Stimulated activated effector memory CD8-positive, alpha-beta T cell treated with anti-CD3 and anti-CD28 coated beads, Interleukin-12 subunit alpha, Interleukin-12 subunit beta, amount 100 ng/mL, for 72 hours (primary cell): ENCODE measurements at regions not wholly inside any gene's neighbourhood (a gene's known extent, or its start where the extent isn't known, plus 50 kb on each side); places are given as distances from the start of the nearest gene placed in this dataset.
A peak's percentile ranks its signal among the peaks of the same experiment; 100 is the strongest.

Experiments
- ATAC-seq: fragments of 150-1000 bp; cut with Tn5 transposase; 2 replicates; pipeline ENCODE4 v1.10.0; 2021
- DNase-seq, 2 donors: peaks; one replicate each; pipeline ENCODE4 v3.0.0; 2021 to 2022; ENCODE audit warnings: low spot score in 2 of 2
- H3K27ac Mint-ChIP-seq: one replicate; pipeline ENCODE4 v1.8.0; 2022; ENCODE audit warnings: mild to moderate bottlenecking, mixed read lengths
- H3K36me3 Mint-ChIP-seq: one replicate; pipeline ENCODE4 v1.8.0; 2022; ENCODE audit warnings: mild to moderate bottlenecking, mixed read lengths
- H3K4me1 Mint-ChIP-seq: one replicate; pipeline ENCODE4 v1.8.0; 2022; ENCODE audit warnings: mixed read lengths
- H3K4me3 Mint-ChIP-seq: one replicate; pipeline ENCODE4 v1.8.0; 2022; ENCODE audit warnings: mild to moderate bottlenecking, mixed read lengths
- H3K9me3 Mint-ChIP-seq: one replicate; pipeline ENCODE4 v1.8.0; 2022; ENCODE audit warnings: mixed read lengths

DNA sequence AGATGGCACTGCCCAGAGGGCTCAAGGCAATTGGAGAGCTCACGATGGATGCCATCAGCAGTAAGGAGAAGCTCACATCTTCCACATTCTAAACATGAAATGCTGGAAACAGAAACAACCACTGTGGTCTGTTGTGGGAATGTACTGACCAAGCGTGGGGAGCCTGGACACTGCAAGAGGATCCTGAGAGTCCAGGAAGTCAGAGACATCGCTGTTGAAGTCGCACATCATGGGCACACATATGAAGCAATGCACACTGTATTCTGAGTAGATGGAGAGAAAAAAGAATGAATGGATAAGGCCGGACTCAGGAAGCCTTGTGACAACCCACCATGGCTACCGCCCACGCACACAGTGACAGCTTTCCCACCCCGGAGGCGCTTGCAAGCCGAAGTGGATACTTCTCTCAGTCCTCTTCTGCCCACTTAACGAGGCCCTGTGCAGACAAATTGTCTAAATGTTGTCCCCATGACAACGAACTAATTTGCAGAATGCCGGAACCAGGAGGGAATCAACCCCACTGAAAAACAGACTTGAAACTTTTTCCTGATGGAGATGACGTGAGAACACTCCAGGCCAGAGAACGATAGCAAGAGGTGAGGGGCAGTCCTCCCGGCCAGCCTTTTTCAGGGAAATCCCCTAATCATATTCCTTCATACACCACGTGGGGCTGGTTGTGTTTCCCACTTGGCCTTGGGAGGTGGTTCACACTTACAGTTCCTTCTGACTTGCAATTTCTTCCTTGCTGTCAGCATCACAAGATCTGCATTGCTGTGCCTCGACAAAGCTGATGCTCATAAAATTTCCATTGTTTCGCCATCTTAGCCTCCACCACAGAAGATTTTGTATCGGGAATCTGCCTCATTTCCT is 109.6 kb upstream of the SERP2 start:
- H3K27ac Mint-ChIP-seq = no peak overlapping the region
- no peak overlapping the region for H3K4me3 Mint-ChIP-seq
- H3K9me3 Mint-ChIP-seq = no peaks in the 10 kb centered on the region
- H3K36me3 Mint-ChIP-seq = no peaks in the 10 kb centered on the region
- no peak for ATAC-seq
- peaks cover 15% of the 10 kb centered on the region for H3K4me1 Mint-ChIP-seq
- no peak for DNase-seq

DNA sequence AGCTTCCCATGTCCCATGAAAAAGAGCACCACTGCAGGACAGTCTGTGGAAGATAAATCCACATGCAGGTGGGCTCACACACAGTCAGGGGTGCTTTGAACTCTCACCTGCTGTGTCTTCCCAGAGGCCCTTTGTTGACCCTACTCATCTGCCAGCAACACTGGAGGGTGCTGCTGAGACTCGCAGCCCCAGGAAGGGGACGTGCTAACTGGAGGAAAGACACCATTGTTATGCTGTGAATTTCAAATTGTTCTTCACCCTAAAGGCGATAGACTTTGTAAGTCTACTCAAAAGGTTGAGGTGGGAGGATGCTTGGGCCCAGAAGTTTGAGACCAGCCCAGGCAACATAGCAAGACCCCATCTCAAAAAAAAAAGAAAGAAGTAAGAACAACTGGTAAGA is 107.3 kb upstream of the SERP2 start:
- DNase-seq = no peak
- H3K9me3 Mint-ChIP-seq = no peaks in the 10 kb centered on the region
- no peaks in the 10 kb centered on the region for H3K4me1 Mint-ChIP-seq
- H3K36me3 Mint-ChIP-seq = no peaks in the 10 kb centered on the region
- H3K4me3 Mint-ChIP-seq = no peak overlapping the region
- H3K27ac Mint-ChIP-seq = no peak overlapping the region
- ATAC-seq = no peak

- Mint-ChIP-seq H3K27ac (no peak overlapping the region), H3K36me3 (no peaks in the 10 kb centered on the region)
- ATAC-seq = no peak
These were observed 106.9 kb upstream of the SERP2 start for GRCh38 chr13:44266772-44267171.

DNA sequence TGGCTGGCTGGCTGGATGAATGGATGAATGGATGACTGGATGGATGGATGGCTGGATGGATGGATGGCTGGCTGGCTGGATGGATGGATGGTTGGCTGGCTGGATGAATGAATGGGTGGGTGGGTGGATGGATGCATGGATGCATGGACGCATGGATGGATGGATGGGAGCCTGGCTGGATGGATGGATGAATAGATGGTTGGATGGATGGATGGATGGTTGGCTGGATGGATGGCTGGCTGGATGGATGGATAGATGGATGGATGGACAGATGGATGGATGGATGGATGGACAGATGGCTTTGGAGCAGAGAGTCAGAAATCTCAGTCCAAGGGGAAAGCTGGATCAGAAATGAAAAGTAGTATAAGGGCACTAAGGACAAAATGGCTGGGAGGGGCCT is 106.4 kb upstream of the SERP2 start:
- DNase-seq = no peak
- Mint-ChIP-seq H3K9me3 (no peaks in the 10 kb centered on the region), H3K27ac (no peak overlapping the region), H3K4me1 (no peaks in the 10 kb centered on the region), H3K4me3 (no peak overlapping the region), H3K36me3 (no peaks in the 10 kb centered on the region)
- no peak for ATAC-seq

More at GRCh38 chr13:44266772-44267171, 106.9 kb upstream of the SERP2 start:
- no peak for DNase-seq
- Mint-ChIP-seq H3K4me3 (no peak overlapping the region), H3K4me1 (no peaks in the 10 kb centered on the region), H3K9me3 (no peaks in the 10 kb centered on the region)

GRCh38 chr13:44267980-44268379 is 105.6 kb upstream of the SERP2 start:
- ATAC-seq = no peak

DNA sequence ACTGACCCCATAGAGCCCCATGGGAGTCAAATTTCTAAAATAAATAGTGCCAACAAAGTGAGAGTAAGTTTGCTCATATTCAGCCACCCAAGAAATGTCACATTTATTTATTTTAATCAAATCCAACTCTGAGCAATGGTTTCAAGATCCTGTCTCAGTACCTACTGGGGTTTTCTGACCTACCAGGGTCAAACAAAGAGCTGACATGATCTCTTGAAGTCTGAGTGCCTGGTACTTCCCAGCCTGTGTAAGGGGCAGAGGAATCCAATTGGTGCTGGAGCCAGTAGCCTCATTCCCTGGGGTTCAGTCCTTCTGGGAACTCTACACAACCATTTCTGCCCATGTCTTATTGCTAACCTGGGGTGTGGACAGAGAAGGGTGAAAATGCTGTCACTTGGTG is 104.6 kb upstream of the SERP2 start:
- ATAC-seq = peak; percentile 51
- peaks cover 7% of the 10 kb centered on the region for H3K4me1 Mint-ChIP-seq
- no peak overlapping the region for H3K27ac Mint-ChIP-seq
- DNase-seq = no peak
- no peaks in the 10 kb centered on the region for H3K36me3 Mint-ChIP-seq
- no peaks in the 10 kb centered on the region for H3K9me3 Mint-ChIP-seq
- H3K4me3 Mint-ChIP-seq = no peak overlapping the region

More at GRCh38 chr13:44267980-44268379, 105.6 kb upstream of the SERP2 start:
- no peaks in the 10 kb centered on the region for H3K36me3 Mint-ChIP-seq
- DNase-seq = no peak
- no peak overlapping the region for H3K4me3 Mint-ChIP-seq
- H3K27ac Mint-ChIP-seq = no peak overlapping the region
- no peaks in the 10 kb centered on the region for H3K4me1 Mint-ChIP-seq
- no peaks in the 10 kb centered on the region for H3K9me3 Mint-ChIP-seq

- no peaks in the 10 kb centered on the region for H3K36me3 Mint-ChIP-seq
- no peak overlapping the region for H3K4me3 Mint-ChIP-seq
- no peak for ATAC-seq
- H3K9me3 Mint-ChIP-seq = no peaks in the 10 kb centered on the region
- no peak for DNase-seq
- H3K4me1 Mint-ChIP-seq = peaks cover 19% of the 10 kb centered on the region
- H3K27ac Mint-ChIP-seq = no peak overlapping the region
These were observed 103.5 kb upstream of the SERP2 start for GRCh38 chr13:44270150-44270549.

DNA sequence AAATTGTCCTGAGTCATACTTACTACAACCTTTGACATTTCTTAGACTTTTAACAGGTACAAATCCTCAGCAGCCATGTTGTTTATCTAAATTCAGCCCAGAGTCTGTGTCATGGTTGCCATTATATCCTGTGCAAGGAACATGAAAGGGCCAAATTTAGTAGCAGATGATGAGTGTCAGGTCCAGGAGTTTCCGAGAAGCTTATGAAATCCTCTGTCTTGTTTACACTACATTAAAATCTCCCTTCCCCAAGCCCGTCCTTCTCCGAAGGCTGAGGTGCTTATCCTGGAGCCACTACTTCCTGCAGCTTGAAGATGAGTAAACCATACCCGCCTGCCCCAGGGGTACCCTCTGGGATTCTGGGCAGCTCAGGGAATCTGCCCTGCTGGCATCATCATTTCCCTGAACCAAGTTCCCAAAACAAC is 102.6 kb upstream of the SERP2 start:
- DNase-seq = no peak
- Mint-ChIP-seq H3K9me3 (no peaks in the 10 kb centered on the region), H3K36me3 (no peaks in the 10 kb centered on the region), H3K27ac (no peak overlapping the region), H3K4me3 (no peak overlapping the region), H3K4me1 (peaks cover 24% of the 10 kb centered on the region)
- no peak for ATAC-seq

DNA sequence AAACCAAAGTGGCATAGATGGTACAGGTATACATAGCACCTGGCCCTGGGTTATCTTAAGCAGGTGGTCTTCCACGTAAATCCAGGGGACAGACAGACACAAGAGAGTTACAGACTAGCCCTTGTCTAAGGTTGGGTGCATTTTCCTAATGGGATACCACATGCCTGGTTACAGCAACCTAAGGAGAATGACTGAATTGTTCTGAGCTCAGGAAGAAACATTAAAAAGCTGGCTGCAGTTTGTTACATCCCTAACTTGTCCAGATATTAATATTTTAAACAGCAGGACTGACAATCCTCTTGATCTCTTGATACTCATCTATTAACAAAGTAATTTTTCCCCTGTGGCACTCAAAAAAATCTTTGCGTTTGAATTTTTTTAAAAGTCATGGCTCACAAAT is 102.2 kb upstream of the SERP2 start:
- Mint-ChIP-seq H3K27ac (no peak overlapping the region), H3K4me1 (peaks cover 24% of the 10 kb centered on the region), H3K4me3 (no peak overlapping the region), H3K9me3 (no peaks in the 10 kb centered on the region), H3K36me3 (no peaks in the 10 kb centered on the region)
- DNase-seq (no peak), ATAC-seq (no peak)

DNA sequence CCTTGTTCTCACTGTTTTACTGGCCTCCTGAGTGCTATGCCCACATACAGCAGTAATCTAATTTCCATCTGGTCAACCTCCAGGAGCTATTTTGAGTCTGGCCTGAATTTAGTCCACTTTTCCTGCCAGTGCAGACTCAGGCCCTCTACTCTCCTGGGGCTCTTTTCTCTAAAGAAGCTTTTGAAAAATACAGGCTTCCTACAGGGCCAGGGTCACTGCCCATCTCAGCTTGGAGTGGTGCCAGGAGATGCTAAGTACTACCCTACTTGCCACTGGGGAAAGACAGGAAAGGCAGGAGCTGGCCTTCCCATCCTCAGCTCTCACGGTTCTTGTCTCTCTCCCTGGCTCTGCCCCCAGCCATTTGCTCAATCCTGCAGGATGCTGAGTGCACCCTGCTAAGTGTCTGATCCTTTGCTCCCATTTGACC is 101.7 kb upstream of the SERP2 start:
- Mint-ChIP-seq H3K36me3 (no peaks in the 10 kb centered on the region), H3K4me1 (peaks cover 24% of the 10 kb centered on the region), H3K9me3 (no peaks in the 10 kb centered on the region), H3K4me3 (no peak overlapping the region), H3K27ac (no peak overlapping the region)
- DNase-seq (no peak), ATAC-seq (no peak)

GRCh38 chr13:44272692-44273091 is 100.9 kb upstream of the SERP2 start:
- no peak for DNase-seq

GRCh38 chr13:44273216-44273615 is 100.4 kb upstream of the SERP2 start:
- no peak for DNase-seq
- Mint-ChIP-seq H3K36me3 (no peaks in the 10 kb centered on the region), H3K4me1 (peaks cover 24% of the 10 kb centered on the region), H3K9me3 (no peaks in the 10 kb centered on the region), H3K4me3 (no peak overlapping the region), H3K27ac (peak overlapping the region; percentile 68)
- no peak for ATAC-seq

More at GRCh38 chr13:44272692-44273091, 100.9 kb upstream of the SERP2 start:
- no peaks in the 10 kb centered on the region for H3K9me3 Mint-ChIP-seq
- no peak overlapping the region for H3K27ac Mint-ChIP-seq
- H3K36me3 Mint-ChIP-seq = no peaks in the 10 kb centered on the region
- no peak for ATAC-seq
- no peak overlapping the region for H3K4me3 Mint-ChIP-seq
- H3K4me1 Mint-ChIP-seq = peaks cover 24% of the 10 kb centered on the region

GRCh38 chr13:44273991-44274770 is 99.4 kb upstream of the SERP2 start:
- Mint-ChIP-seq H3K27ac (peak overlapping the region; percentile 68), H3K36me3 (no peaks in the 10 kb centered on the region), H3K4me3 (peak overlapping the region; percentile 49), H3K4me1 (peaks cover 24% of the 10 kb centered on the region), H3K9me3 (no peaks in the 10 kb centered on the region)
- DNase-seq = peak in 1 of 2 donors; percentile 54
- ATAC-seq = peak; percentile 97

- DNase-seq = peak in 1 of 2 donors; percentile 52
- H3K4me1 Mint-ChIP-seq = peaks cover 24% of the 10 kb centered on the region
These were observed 98.8 kb upstream of the SERP2 start for GRCh38 chr13:44274771-44275205.

DNA sequence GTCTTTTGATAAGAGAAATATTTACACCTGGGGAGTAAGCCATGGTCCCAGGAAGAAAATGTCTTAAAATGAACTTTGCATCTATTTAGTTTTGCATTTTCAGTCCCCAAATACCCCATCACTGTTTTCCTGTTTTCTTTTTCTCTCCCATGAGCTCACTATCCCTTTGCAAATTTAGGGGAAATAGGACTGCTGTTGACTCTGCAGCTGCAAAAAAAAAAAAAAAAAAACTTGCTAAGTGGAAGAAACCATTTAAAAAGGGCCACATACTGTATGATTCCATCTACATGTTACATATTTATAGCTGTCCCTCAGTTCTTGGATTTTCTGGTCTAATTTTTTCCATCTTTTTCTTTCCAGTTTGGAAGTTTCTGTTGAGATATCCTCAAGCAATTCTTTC is 98.2 kb upstream of the SERP2 start:
- Mint-ChIP-seq H3K9me3 (peaks cover 2% of the 10 kb centered on the region), H3K4me1 (peaks cover 24% of the 10 kb centered on the region), H3K4me3 (peak overlapping the region; percentile 49), H3K36me3 (no peaks in the 10 kb centered on the region), H3K27ac (peak overlapping the region; percentile 68)
- DNase-seq = no peak
- ATAC-seq = no peak

More at GRCh38 chr13:44274771-44275205, 98.8 kb upstream of the SERP2 start:
- Mint-ChIP-seq H3K4me3 (peak overlapping the region; percentile 49), H3K36me3 (no peaks in the 10 kb centered on the region), H3K9me3 (no peaks in the 10 kb centered on the region), H3K27ac (peak overlapping the region; percentile 68)
- ATAC-seq = peak; percentile 42
